ENCODE measurements at regions not wholly inside any gene's neighbourhood (a gene's known extent, or its start where the extent isn't known, plus 50 kb on each side); places are given as distances from the start of the nearest gene placed in this dataset.
"Not testable (repeated sequence)": the region's sequence is repeated elsewhere in the genome, so short reads cannot be mapped to it uniquely, and the experiment has no call there.

- DNase-seq (ENCODE audit: low spot score) = no peak
Observed at GRCh38 chr17:54191261-54191660, 368.5 kb downstream of the KIF2B start.

- DNase-seq (ENCODE audit: low spot score) = no peak
Observed at GRCh38 chr17:54194268-54194667, 371.5 kb downstream of the KIF2B start.

GRCh38 chr17:54196751-54197150, 374.0 kb downstream of the KIF2B start:
- DNase-seq (ENCODE audit: low spot score) = no peak

- not testable (repeated sequence) for DNase-seq (ENCODE audit: low spot score)
Observed at GRCh38 chr17:54201380-54201779, 378.7 kb downstream of the KIF2B start.

GRCh38 chr17:54220829-54221228, 398.1 kb downstream of the KIF2B start:
- DNase-seq (ENCODE audit: low spot score) = no peak

- no peak for DNase-seq (ENCODE audit: low spot score)
Observed at GRCh38 chr17:54221499-54221898, 398.8 kb downstream of the KIF2B start.

GRCh38 chr17:54235571-54235970, 412.8 kb downstream of the KIF2B start:
- no peak for DNase-seq (ENCODE audit: low spot score)

- DNase-seq (ENCODE audit: low spot score) = no peak
Observed at GRCh38 chr17:54237911-54238515, 415.3 kb downstream of the KIF2B start.

- DNase-seq (ENCODE audit: low spot score) = no peak
Observed at GRCh38 chr17:54239291-54239690, 416.6 kb downstream of the KIF2B start.

GRCh38 chr17:54255696-54256095, 433.0 kb downstream of the KIF2B start:
- DNase-seq (ENCODE audit: low spot score) = no peak

- DNase-seq (ENCODE audit: low spot score) = no peak
Observed at GRCh38 chr17:54256401-54256929, 433.7 kb downstream of the KIF2B start.

GRCh38 chr17:54257440-54257839, 434.7 kb downstream of the KIF2B start:
- no peak for DNase-seq (ENCODE audit: low spot score)

- DNase-seq (ENCODE audit: low spot score) = no peak
Observed at GRCh38 chr17:54259476-54259875, 436.7 kb downstream of the KIF2B start.

GRCh38 chr17:54261465-54261864, 438.7 kb downstream of the KIF2B start:
- DNase-seq (ENCODE audit: low spot score) = no peak

GRCh38 chr17:54269881-54270280, 447.2 kb downstream of the KIF2B start:
- no peak for DNase-seq (ENCODE audit: low spot score)

- no peak for DNase-seq (ENCODE audit: low spot score)
Observed at GRCh38 chr17:54270499-54270898, 447.8 kb downstream of the KIF2B start.

- no peak for DNase-seq (ENCODE audit: low spot score)
Observed at GRCh38 chr17:54277868-54278267, 455.1 kb downstream of the KIF2B start.

- DNase-seq (ENCODE audit: low spot score) = no peak
Observed at GRCh38 chr17:54280741-54281140, 458.0 kb downstream of the KIF2B start.

GRCh38 chr17:54282886-54283285, 460.2 kb downstream of the KIF2B start:
- no peak for DNase-seq (ENCODE audit: low spot score)

GRCh38 chr17:54307351-54307750, 484.6 kb downstream of the KIF2B start:
- DNase-seq (ENCODE audit: low spot score) = no peak

- no peak for DNase-seq (ENCODE audit: low spot score)
Observed at GRCh38 chr17:54324813-54325212, 502.1 kb downstream of the KIF2B start.

- DNase-seq (ENCODE audit: low spot score) = no peak
Observed at GRCh38 chr17:54339731-54340130, 517.0 kb downstream of the KIF2B start.

- DNase-seq (ENCODE audit: low spot score) = no peak
Observed at GRCh38 chr17:54347495-54347894, 524.8 kb downstream of the KIF2B start.

GRCh38 chr17:54348234-54348633, 525.5 kb downstream of the KIF2B start:
- DNase-seq (ENCODE audit: low spot score) = no peak

All from H4 (cell line).